ENCODE measurements at regions not wholly inside any gene's neighbourhood (a gene's known extent, or its start where the extent isn't known, plus 50 kb on each side); places are given as distances from the start of the nearest gene placed in this dataset.

GRCh38 chr3:161905520-161906132 is 409.0 kb downstream of the OTOL1 start:
- TF ChIP-seq CTCF (IDR thresholded peaks at IDR 0.05 in 2 of 3, conservative IDR thresholded peaks at IDR 0.05 in 1 of 3; ENCODE audit: borderline replicate concordance in 1 of 3, insufficient read depth in 1 of 3, low read depth in 2 of 3, low read length in 2 of 3) (no peak), RAD21 (IDR thresholded peaks at IDR 0.05; ENCODE audit: low read depth) (no peak), TCF7L2 (IDR thresholded peaks at IDR 0.05; ENCODE audit: borderline replicate concordance, extremely low read depth, insufficient read depth, insufficient read length) (no peak), JUND (IDR thresholded peaks at IDR 0.05) (no peak), EZH2phosphoT487 (IDR thresholded peaks at IDR 0.05; ENCODE audit: borderline replicate concordance) (no peak), EZH2 (IDR thresholded peaks at IDR 0.05) (no peak), CEBPB (IDR thresholded peaks at IDR 0.05; ENCODE audit: low read depth) (no peak), POLR2AphosphoS5 (IDR thresholded peaks at IDR 0.05; ENCODE audit: low read depth, low read length) (no peak), ELF1 (IDR thresholded peaks at IDR 0.05; ENCODE audit: borderline replicate concordance, low read depth) (no peak), POLR2A (IDR thresholded peaks at IDR 0.05; ENCODE audit: borderline replicate concordance, extremely low read depth, insufficient read depth, insufficient read length) (no peak), FOSL1 (IDR thresholded peaks at IDR 0.05; ENCODE audit: low read depth) (no peak), YY1 (IDR thresholded peaks at IDR 0.05; ENCODE audit: extremely low read depth, insufficient replicate concordance, low read depth, low read length) (no peak), ATF3 (IDR thresholded peaks at IDR 0.05) (no peak), ZNF274 (IDR thresholded peaks at IDR 0.05; ENCODE audit: low read depth, low read length) (no peak)

Data from HCT116 (cell line).